Sigmoid colon (tissue), 6 donors: ENCODE measurements at regions not wholly inside any gene's neighbourhood (a gene's known extent, or its start where the extent isn't known, plus 50 kb on each side); places are given as distances from the start of the nearest gene placed in this dataset.
A peak's percentile ranks its signal among the peaks of the same experiment; 100 is the strongest.

ENCODE experiments used
- DNase-seq: peaks from one replicate; pipeline ENCODE4 v3.0.0-alpha.2; 2019
- H3K27ac ChIP-seq, 4 donors: fragments of 200-600 bp; sonication (generic); one replicate each; pipeline ENCODE4 v1.5.1; 2016 to 2019; ENCODE audit warnings: mild to moderate bottlenecking in 1 of 4
- H3K27me3 ChIP-seq, 3 donors: fragments of 200-600 bp; sonication (generic); one replicate each; pipeline ENCODE4 v1.5.1; 2019; ENCODE audit warnings: mild to moderate bottlenecking in 1 of 3
- H3K36me3 ChIP-seq, 4 donors: fragments of 200-600 bp; sonication (generic); one replicate each; pipeline ENCODE4 v1.5.1; 2016 to 2019
- H3K4me1 ChIP-seq, 4 donors: fragments of 200-600 bp; sonication (generic); one replicate each; pipeline ENCODE4 v1.5.1; 2017 to 2019
- H3K4me3 ChIP-seq, 4 donors: fragments of 200-600 bp; sonication (generic); one replicate each; pipeline ENCODE4 v1.5.1; 2017 to 2019; ENCODE audit warnings: mild to moderate bottlenecking in 2 of 4, moderate library complexity in 1 of 4
- H3K9me3 ChIP-seq, 4 donors: fragments of 200-600 bp in 3 of 4; sonication (generic) in 3 of 4; one replicate each; pipeline versions ENCODE4 v1.5.1 to v1.6.1; 2013 to 2019
- EP300 ChIP-seq, 4 donors: sonication (generic); formaldehyde crosslinking; IDR thresholded peaks; one replicate each; pipeline ENCODE4 v1.6.1; 2017; ENCODE audit warnings: antibody characterized with exemption in 4 of 4
- POLR2A ChIP-seq, 2 donors: fragments of 450-650 bp; IDR thresholded peaks; one replicate each; pipeline ENCODE4 v1.6.1; 2016; ENCODE audit warnings: antibody characterized with exemption in 2 of 2, mild to moderate bottlenecking in 2 of 2, moderate library complexity in 2 of 2
- POLR2AphosphoS5 ChIP-seq, 4 donors: sonication (generic); formaldehyde crosslinking; IDR thresholded peaks; one replicate each; pipeline ENCODE4 v1.6.1; 2017; ENCODE audit warnings: antibody characterized with exemption in 4 of 4
- WGBS, 2 donors: extraction: QIAGEN DNeasy Blood & Tissue Kit; methylation state at CpG; one replicate each; pipeline ENCODE4 v1.1.7; 2013; 5-methylcytosine and 5-hydroxymethylcytosine counted together
- intact Hi-C: fragments of 100-400 bp; cut with DNase I; formaldehyde crosslinking; loops from one replicate; pipeline ENCODE4 v1.15.1; 2023
- TF ChIP-seq, protein P1 (sequence below), 4 experiments: fragments of 450-650 bp in 3 of 4; fragments of 200-600 bp in 1 of 4; IDR thresholded peaks; one replicate each; pipeline ENCODE4 v1.5.1; 2016 to 2019; ENCODE audit warnings: antibody characterized with exemption in 4 of 4, mild to moderate bottlenecking in 3 of 4, moderate library complexity in 2 of 4
- donor health status: healthy with polysubstance abuse.
- donor health status: healthy.

DNA sequence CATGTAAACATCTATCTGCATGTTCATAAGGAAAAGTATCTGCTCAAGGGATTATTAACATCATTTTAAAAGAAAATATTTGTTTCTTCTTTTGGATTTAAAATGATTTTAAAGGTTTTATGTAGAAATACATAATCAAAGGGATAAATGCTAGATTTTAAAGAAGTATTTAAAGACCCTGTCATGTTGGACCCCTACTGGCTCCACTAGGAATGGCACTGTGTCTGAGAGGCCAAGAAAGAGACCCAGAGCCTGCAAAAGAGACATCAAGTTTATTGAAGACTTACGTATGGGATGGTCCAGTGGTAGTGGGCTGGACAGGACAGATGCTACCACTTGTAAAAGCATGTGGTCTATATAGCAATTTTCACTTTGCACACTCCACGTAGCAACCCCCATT is 78.7 kb upstream of the PCDH18 start:
- WGBS, 2 donors: 82 to 89% methylated on average over 2 of the region's 2 CpGs
- no peak for TF ChIP-seq POLR2A (IDR thresholded peaks at IDR 0.05)
- no peak for TF ChIP-seq EP300 (IDR thresholded peaks at IDR 0.05)
- TF ChIP-seq, protein P1, sequence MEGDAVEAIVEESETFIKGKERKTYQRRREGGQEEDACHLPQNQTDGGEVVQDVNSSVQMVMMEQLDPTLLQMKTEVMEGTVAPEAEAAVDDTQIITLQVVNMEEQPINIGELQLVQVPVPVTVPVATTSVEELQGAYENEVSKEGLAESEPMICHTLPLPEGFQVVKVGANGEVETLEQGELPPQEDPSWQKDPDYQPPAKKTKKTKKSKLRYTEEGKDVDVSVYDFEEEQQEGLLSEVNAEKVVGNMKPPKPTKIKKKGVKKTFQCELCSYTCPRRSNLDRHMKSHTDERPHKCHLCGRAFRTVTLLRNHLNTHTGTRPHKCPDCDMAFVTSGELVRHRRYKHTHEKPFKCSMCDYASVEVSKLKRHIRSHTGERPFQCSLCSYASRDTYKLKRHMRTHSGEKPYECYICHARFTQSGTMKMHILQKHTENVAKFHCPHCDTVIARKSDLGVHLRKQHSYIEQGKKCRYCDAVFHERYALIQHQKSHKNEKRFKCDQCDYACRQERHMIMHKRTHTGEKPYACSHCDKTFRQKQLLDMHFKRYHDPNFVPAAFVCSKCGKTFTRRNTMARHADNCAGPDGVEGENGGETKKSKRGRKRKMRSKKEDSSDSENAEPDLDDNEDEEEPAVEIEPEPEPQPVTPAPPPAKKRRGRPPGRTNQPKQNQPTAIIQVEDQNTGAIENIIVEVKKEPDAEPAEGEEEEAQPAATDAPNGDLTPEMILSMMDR (IDR thresholded peaks at IDR 0.05): peak in 1 of 4 experiments; percentile 19
- TF ChIP-seq POLR2AphosphoS5 (IDR thresholded peaks at IDR 0.05): no peak
- H3K27ac ChIP-seq: no peak overlapping the region
- H3K27me3 ChIP-seq: no peaks in the 10 kb centered on the region
- no peaks in the 10 kb centered on the region for H3K36me3 ChIP-seq
- intact Hi-C loops: loop anchor here (5.0 to 10.0 kb wide), 2 partner anchors 79 to 94 kb away; partner anchors contain the start of gene PCDH18
- H3K4me3 ChIP-seq: no peak overlapping the region
- H3K9me3 ChIP-seq: no peaks in the 10 kb centered on the region
- no peak for DNase-seq
- peaks cover 0 to 10% (median 6%) of the 10 kb centered on the region in 4 donors for H3K4me1 ChIP-seq

DNA sequence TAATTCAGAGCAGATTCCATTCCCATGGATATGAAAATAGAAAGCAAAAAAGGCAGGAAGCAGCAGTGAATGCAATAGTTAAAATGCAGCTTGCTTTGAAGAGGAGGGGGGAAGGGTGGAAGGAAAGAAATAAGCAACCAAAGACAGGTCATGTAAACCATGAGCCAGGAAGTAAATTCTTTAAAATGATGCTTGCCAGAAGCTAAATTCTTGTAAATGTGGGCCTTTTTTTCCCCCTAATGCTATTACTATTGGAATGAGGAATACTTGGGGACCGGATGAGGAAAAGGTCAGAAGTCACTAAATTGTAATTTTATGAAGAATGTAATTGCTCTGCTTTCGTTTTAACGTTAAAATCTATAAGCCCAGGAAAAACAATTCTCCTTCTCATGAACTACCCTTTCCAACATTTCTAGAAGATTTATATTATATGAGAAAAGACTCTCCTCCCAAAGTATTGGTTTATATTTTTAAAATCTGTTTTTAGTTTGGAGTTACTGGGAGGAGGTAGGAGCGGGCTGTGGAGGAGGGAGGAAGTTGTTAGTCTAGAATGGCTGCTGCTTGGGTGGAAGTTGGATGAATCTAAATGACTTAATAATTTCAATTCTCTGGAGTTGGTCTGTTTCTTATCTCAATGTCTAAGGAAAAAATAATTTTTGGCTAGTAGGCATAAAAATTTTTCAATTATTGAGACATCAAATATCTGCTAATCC is 77.6 kb upstream of the PCDH18 start:
- H3K27ac ChIP-seq: peak overlapping the region; percentile 33 to 71 (median 63)
- intact Hi-C loops: loop anchor here (5.0 to 10.0 kb wide), 2 partner anchors 78 to 95 kb away; partner anchors contain the start of gene PCDH18
- H3K27me3 ChIP-seq: no peaks in the 10 kb centered on the region
- 45 to 55% methylated on average over 4 of the region's 4 CpGs for WGBS, 2 donors
- H3K36me3 ChIP-seq: no peaks in the 10 kb centered on the region
- H3K4me3 ChIP-seq: peak overlapping the region in 3 of 4 donors; percentile 4 to 32 (median 27)
- TF ChIP-seq POLR2AphosphoS5 (IDR thresholded peaks at IDR 0.05): peak in 3 of 4 donors; percentile 29 to 45 (median 32)
- TF ChIP-seq POLR2A (IDR thresholded peaks at IDR 0.05): no peak
- no peaks in the 10 kb centered on the region for H3K9me3 ChIP-seq
- DNase-seq: no peak
- peaks cover 0 to 10% (median 6%) of the 10 kb centered on the region in 4 donors for H3K4me1 ChIP-seq

DNA sequence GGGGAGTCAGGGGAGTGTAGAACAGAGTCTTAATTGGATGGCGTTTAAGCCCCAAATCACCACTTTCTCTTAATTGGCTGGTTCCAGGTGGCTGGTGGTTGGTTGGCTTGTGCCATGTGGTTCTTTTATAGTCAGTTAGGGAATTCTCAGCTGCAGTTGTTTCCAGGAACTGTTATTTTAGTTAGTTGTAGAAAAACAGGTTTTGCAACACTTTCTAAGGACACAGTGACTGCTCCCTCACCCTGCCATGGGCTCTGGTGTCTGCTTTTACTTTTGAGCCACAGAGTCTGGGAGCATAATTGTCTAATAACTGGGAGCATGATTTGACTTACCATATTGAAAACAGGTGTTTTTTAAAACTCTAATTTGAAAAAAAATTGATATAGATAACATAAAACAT is 75.8 kb upstream of the PCDH18 start:
- intact Hi-C loops: no loop called here
- H3K4me1 ChIP-seq: peaks cover 0 to 10% (median 6%) of the 10 kb centered on the region in 4 donors
- peak overlapping the region in 1 of 4 donors; percentile 16 for H3K27ac ChIP-seq
- peak; percentile 70 for DNase-seq
- H3K4me3 ChIP-seq: no peak overlapping the region
- H3K9me3 ChIP-seq: no peaks in the 10 kb centered on the region
- TF ChIP-seq, protein P1 (IDR thresholded peaks at IDR 0.05): no peak
- TF ChIP-seq POLR2AphosphoS5 (IDR thresholded peaks at IDR 0.05) (no peak), POLR2A (IDR thresholded peaks at IDR 0.05) (no peak), EP300 (IDR thresholded peaks at IDR 0.05) (no peak)
- WGBS, 2 donors: 63 to 75% methylated on average over 1 of the region's 1 CpG
- H3K27me3 ChIP-seq: no peaks in the 10 kb centered on the region
- H3K36me3 ChIP-seq: no peaks in the 10 kb centered on the region

DNA sequence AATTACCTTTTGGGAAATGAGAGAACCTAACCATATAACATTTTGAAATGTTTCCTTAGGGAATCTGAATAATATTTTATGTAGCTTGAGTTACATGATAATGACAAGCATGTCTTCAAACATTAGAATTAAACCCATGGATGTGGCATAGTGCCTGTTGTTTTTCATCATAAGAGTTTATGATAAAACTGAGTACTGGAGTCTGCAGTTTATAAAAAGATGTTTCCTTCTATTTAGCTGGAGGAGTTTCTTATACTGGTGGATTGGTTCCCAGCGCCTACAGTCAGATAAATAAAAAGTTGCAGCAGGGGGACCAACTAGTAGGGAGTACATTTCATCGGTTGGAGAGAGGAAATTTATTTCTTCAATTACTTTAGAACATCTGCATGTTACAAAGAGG is 70.1 kb upstream of the PCDH18 start:
- intact Hi-C loops: no loop called here
- 71 to 72% methylated on average over 2 of the region's 2 CpGs for WGBS, 2 donors
- Histone ChIP-seq H3K9me3 (no peaks in the 10 kb centered on the region), H3K27me3 (no peaks in the 10 kb centered on the region), H3K4me3 (no peak overlapping the region), H3K36me3 (no peaks in the 10 kb centered on the region), H3K4me1 (peaks cover 0 to 28% (median 5%) of the 10 kb centered on the region in 4 donors), H3K27ac (no peak overlapping the region)
- no peak for TF ChIP-seq POLR2AphosphoS5 (IDR thresholded peaks at IDR 0.05)
- no peak for TF ChIP-seq POLR2A (IDR thresholded peaks at IDR 0.05)
- no peak for TF ChIP-seq EP300 (IDR thresholded peaks at IDR 0.05)
- TF ChIP-seq, protein P1 (IDR thresholded peaks at IDR 0.05): no peak
- DNase-seq: no peak

DNA sequence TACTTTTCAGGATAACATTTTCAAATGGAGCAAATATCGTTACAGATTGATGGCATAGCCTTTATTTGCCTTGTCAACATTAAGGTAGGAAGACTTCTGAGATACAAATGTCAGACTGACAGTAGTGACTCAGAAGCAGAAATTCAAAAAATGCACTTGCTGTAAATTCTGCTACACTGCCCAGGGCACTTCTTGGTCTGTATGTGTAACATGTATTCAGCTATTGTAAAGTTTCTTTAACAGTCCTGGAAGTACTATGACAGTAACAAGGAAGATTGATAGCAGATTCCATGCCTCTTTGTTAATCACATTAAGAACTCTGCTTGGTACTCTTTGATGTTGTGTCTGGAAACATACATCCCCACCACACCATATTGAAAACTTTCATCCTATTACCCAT is 69.6 kb upstream of the PCDH18 start:
- no peaks in the 10 kb centered on the region for H3K36me3 ChIP-seq
- no peaks in the 10 kb centered on the region for H3K27me3 ChIP-seq
- no peak overlapping the region for H3K27ac ChIP-seq
- H3K9me3 ChIP-seq: no peaks in the 10 kb centered on the region
- H3K4me1 ChIP-seq: peaks cover 0 to 28% (median 5%) of the 10 kb centered on the region in 4 donors
- WGBS, 2 donors: 18 to 58% methylated on average over 1 of the region's 1 CpG
- TF ChIP-seq, protein P1 (IDR thresholded peaks at IDR 0.05): no peak
- TF ChIP-seq POLR2AphosphoS5 (IDR thresholded peaks at IDR 0.05) (no peak), EP300 (IDR thresholded peaks at IDR 0.05) (no peak), POLR2A (IDR thresholded peaks at IDR 0.05) (no peak)
- no peak overlapping the region for H3K4me3 ChIP-seq
- DNase-seq: no peak
- intact Hi-C loops: no loop called here
